GM12892 (cell line): ENCODE measurements at regions not wholly inside any gene's neighbourhood (a gene's known extent, or its start where the extent isn't known, plus 50 kb on each side); places are given as distances from the start of the nearest gene placed in this dataset.

Experiments
- POLR2A ChIP-seq: IDR thresholded peaks from 2 replicates; pipeline ENCODE4 v1.6.1; 2011; ENCODE audit warnings: low read depth, low read length, control low read depth
- POLR2AphosphoS5 ChIP-seq: IDR thresholded peaks from 2 replicates; pipeline ENCODE4 v1.6.1; 2011; ENCODE audit warnings: low read depth, low read length, control low read depth
- TAF1 ChIP-seq: IDR thresholded peaks from 2 replicates; pipeline ENCODE4 v1.6.1; 2011; ENCODE audit warnings: low read depth, mild to moderate bottlenecking, control low read depth, low read length, borderline replicate concordance

DNA sequence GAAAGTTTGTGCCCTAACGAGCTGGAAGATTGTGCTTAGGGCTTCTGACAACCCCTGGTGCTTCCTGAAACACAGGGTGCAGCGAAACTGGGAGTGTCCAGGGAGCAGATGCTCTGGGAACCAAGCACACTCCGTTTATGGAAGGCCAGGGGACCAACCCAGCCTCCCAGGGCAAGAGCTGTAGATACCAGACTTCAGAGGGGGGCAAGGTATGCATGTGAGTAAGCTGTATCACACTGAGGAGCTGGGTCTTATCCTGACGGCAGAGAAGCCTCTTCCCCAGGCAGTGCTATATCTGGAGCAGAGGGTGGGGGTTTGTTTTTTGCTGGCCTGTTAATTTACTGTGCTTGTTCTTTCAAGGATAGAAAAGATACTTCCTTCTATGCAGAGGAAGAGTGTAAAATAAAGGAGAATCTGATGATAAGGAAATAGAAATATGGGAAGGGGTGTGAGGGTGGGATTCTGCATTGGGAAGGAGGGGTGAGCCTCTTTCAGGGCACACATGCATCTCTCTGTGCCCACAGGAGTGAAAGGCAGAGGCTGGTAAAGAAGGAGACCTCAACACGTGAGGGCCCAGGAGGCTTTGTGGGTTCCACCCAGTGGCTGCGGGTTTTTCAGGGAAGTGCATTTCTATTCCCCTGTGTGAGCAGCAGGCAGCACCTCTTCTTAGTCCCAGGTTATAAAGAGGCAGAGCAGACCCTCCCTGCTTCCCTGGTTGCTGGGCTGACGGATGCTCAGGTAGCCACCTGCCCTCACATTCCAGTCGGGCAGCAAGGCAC lies 314.1 kb downstream of the TCERG1L start:
- TF ChIP-seq POLR2AphosphoS5 (no peak), POLR2A (no peak), TAF1 (no peak)
